Natural killer cell (primary cell): ENCODE measurements at regions not wholly inside any gene's neighbourhood (a gene's known extent, or its start where the extent isn't known, plus 50 kb on each side); places are given as distances from the start of the nearest gene placed in this dataset.
"Not testable (repeated sequence)": the region's sequence is repeated elsewhere in the genome, so short reads cannot be mapped to it uniquely, and the experiment has no call there.

Experiments
- ATAC-seq, 3 donors: fragments of 150-1000 bp in 2 of 3; fragments of 200-7000 bp in 1 of 3; cut with Tn5 transposase; 1 replicate in 1 of 3; 2 replicates in 2 of 3; pipeline ENCODE4 v1.10.0; 2021; ENCODE audit warnings: mild to moderate bottlenecking in 2 of 3, moderate library complexity in 2 of 3
- DNase-seq, 2 donors: peaks; one replicate each; pipeline versions ENCODE4 v3.0.0 to v3.0.0-alpha.2; 2013 to 2021; ENCODE audit warnings: mixed read lengths in 1 of 2
- H3K27ac ChIP-seq: one replicate; pipeline ENCODE4 v1.5.1; 2013; ENCODE audit warnings: mild to moderate bottlenecking, low read length
- H3K27me3 ChIP-seq: one replicate; pipeline ENCODE4 v1.6.1; 2013; ENCODE audit warnings: low read length; ENCODE audit not compliant: control insufficient read depth, insufficient read depth
- H3K36me3 ChIP-seq: one replicate; pipeline ENCODE4 v1.6.1; 2013; ENCODE audit warnings: low read length; ENCODE audit not compliant: control insufficient read depth, insufficient read depth
- H3K4me1 ChIP-seq: one replicate; pipeline ENCODE4 v1.6.1; 2013; ENCODE audit warnings: low read length; ENCODE audit not compliant: control insufficient read depth, insufficient read depth
- H3K4me3 ChIP-seq: one replicate; pipeline ENCODE4 v1.5.1; 2013; ENCODE audit warnings: low read length
- H3K9me3 ChIP-seq: one replicate; pipeline ENCODE4 v1.6.1; 2013; ENCODE audit warnings: low read length; ENCODE audit not compliant: control insufficient read depth, insufficient read depth
- H3K27ac Mint-ChIP-seq, 2 donors: one replicate each; pipeline ENCODE4 v1.8.0; 2022; ENCODE audit warnings: mild to moderate bottlenecking in 2 of 2, mixed read lengths in 2 of 2, moderate library complexity in 1 of 2
- H3K27me3 Mint-ChIP-seq, 2 donors: one replicate each; pipeline ENCODE4 v1.8.0; 2022; ENCODE audit warnings: low read depth in 2 of 2, mixed read lengths in 2 of 2
- H3K36me3 Mint-ChIP-seq: one replicate; pipeline ENCODE4 v1.8.0; 2022; ENCODE audit warnings: mixed read lengths
- H3K4me1 Mint-ChIP-seq, 2 donors: one replicate each; pipeline ENCODE4 v1.8.0; 2022; ENCODE audit warnings: mixed read lengths in 2 of 2
- H3K4me3 Mint-ChIP-seq: one replicate; pipeline ENCODE4 v1.8.0; 2022; ENCODE audit warnings: mild to moderate bottlenecking, moderate library complexity, mixed read lengths
- H3K9me3 Mint-ChIP-seq, 2 donors: one replicate each; pipeline ENCODE4 v1.8.0; 2022; ENCODE audit warnings: mixed read lengths in 2 of 2
- WGBS: methylation state at CpG from one replicate; pipeline ENCODE4 v1.1.7; 2013; ENCODE audit warnings: missing lambda C conversion rate; ENCODE audit not compliant: insufficient coverage; 5-methylcytosine and 5-hydroxymethylcytosine counted together
- intact Hi-C: fragments of 100-400 bp; cut with micrococcal nuclease; formaldehyde crosslinking; loops from one replicate; pipeline ENCODE4 v1.14.2; 2022
- TF ChIP-seq, protein P1 (sequence below): fragments of 200-600 bp; IDR thresholded peaks from one replicate; pipeline ENCODE4 v1.8.0; 2022; ENCODE audit warnings: antibody characterized with exemption

- no peaks in the 10 kb centered on the region for H3K9me3 Mint-ChIP-seq
- intact Hi-C loops: no loop called here
- H3K27ac Mint-ChIP-seq: no peak overlapping the region
- ATAC-seq: no peak
- Histone ChIP-seq H3K27me3 (no peaks in the 10 kb centered on the region), H3K36me3 (no peaks in the 10 kb centered on the region), H3K9me3 (no peaks in the 10 kb centered on the region), H3K4me1 (no peaks in the 10 kb centered on the region), H3K4me3 (no peak overlapping the region), H3K27ac (no peak overlapping the region)
- no peak for DNase-seq
- peaks cover 5 to 15% of the 10 kb centered on the region in 2 donors for H3K27me3 Mint-ChIP-seq
- 98% methylated on average over 2 of the region's 2 CpGs for WGBS
- no peaks in the 10 kb centered on the region for H3K4me1 Mint-ChIP-seq
- H3K4me3 Mint-ChIP-seq: no peak overlapping the region
- H3K36me3 Mint-ChIP-seq: no peaks in the 10 kb centered on the region
- TF ChIP-seq, protein P1, sequence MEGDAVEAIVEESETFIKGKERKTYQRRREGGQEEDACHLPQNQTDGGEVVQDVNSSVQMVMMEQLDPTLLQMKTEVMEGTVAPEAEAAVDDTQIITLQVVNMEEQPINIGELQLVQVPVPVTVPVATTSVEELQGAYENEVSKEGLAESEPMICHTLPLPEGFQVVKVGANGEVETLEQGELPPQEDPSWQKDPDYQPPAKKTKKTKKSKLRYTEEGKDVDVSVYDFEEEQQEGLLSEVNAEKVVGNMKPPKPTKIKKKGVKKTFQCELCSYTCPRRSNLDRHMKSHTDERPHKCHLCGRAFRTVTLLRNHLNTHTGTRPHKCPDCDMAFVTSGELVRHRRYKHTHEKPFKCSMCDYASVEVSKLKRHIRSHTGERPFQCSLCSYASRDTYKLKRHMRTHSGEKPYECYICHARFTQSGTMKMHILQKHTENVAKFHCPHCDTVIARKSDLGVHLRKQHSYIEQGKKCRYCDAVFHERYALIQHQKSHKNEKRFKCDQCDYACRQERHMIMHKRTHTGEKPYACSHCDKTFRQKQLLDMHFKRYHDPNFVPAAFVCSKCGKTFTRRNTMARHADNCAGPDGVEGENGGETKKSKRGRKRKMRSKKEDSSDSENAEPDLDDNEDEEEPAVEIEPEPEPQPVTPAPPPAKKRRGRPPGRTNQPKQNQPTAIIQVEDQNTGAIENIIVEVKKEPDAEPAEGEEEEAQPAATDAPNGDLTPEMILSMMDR: no peak
These were observed 276.0 kb downstream of the COG6 start for GRCh38 chr13:39931505-39931904.

- H3K36me3 ChIP-seq, DNase-seq, ATAC-seq, H3K4me1 ChIP-seq, H3K27me3 ChIP-seq, H3K27ac ChIP-seq, intact Hi-C loops, H3K4me3 ChIP-seq, H3K36me3 Mint-ChIP-seq, H3K4me1 Mint-ChIP-seq, H3K9me3 ChIP-seq, H3K4me3 Mint-ChIP-seq, H3K9me3 Mint-ChIP-seq, H3K27ac Mint-ChIP-seq: not testable (repeated sequence)
- H3K27me3 Mint-ChIP-seq: peaks cover 5 to 15% of the 10 kb centered on the region in 2 donors
- WGBS: 94% methylated on average over 2 of the region's 2 CpGs
These were observed 277.1 kb downstream of the COG6 start for GRCh38 chr13:39932514-39932913.

DNA sequence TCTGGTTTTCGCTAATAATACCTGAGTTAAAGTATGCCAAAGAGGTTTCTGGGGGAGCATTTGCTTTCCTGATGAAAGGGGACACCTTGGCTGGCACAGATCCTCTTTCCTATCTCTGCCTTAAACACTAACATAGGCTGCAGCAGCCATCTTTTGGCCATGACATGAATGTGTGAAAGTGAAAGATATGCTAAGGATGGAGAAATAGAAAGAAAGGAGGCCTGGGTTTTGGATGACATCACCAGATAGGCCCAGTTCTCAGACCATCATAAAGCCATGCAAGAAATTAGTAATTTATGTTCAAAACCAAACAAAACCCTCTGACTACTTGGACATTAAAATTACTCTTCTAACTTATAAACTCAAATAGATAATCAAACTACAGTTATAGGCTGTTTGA lies 279.7 kb downstream of the COG6 start:
- Histone ChIP-seq H3K36me3 (no peaks in the 10 kb centered on the region), H3K4me1 (no peaks in the 10 kb centered on the region), H3K9me3 (no peaks in the 10 kb centered on the region), H3K27ac (no peak overlapping the region), H3K27me3 (no peaks in the 10 kb centered on the region), H3K4me3 (no peak overlapping the region)
- H3K27me3 Mint-ChIP-seq: peaks cover 0 to 9% of the 10 kb centered on the region in 2 donors
- H3K4me1 Mint-ChIP-seq: no peaks in the 10 kb centered on the region
- intact Hi-C loops: no loop called here
- no CpG with 5 or more reads among the region's 1 CpG for WGBS
- H3K4me3 Mint-ChIP-seq: no peak overlapping the region
- DNase-seq (no peak), ATAC-seq (no peak)
- no peaks in the 10 kb centered on the region for H3K9me3 Mint-ChIP-seq
- TF ChIP-seq, protein P1: no peak
- H3K36me3 Mint-ChIP-seq: no peaks in the 10 kb centered on the region
- H3K27ac Mint-ChIP-seq: no peak overlapping the region

DNA sequence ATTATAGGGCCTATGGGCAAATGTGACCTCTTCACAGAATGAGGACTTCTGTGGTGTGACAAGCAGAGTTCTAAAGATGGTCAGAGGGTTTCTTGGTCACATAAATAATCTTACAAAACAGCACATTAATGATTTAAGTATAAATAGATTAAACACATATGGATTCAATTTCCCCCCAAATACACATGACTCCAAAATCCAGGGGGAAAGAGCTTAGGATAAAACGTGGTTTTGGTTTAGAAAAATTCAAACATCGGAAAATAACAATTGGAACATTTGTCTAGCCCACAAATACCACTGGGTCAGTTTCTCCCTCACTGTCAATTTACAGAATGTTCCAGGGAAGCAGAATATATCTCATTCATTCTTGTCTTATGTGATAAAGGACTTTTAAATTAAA lies 283.1 kb downstream of the COG6 start:
- H3K9me3 ChIP-seq: no peaks in the 10 kb centered on the region
- Mint-ChIP-seq H3K9me3 (no peaks in the 10 kb centered on the region), H3K27ac (no peak overlapping the region), H3K4me1 (peaks cover 0 to 6% of the 10 kb centered on the region in 2 donors), H3K4me3 (no peak overlapping the region), H3K36me3 (no peaks in the 10 kb centered on the region), H3K27me3 (peaks cover 0 to 3% of the 10 kb centered on the region in 2 donors)
- TF ChIP-seq, protein P1: no peak
- no peaks in the 10 kb centered on the region for H3K36me3 ChIP-seq
- no peaks in the 10 kb centered on the region for H3K27me3 ChIP-seq
- H3K4me1 ChIP-seq: no peaks in the 10 kb centered on the region
- ATAC-seq: no peak
- no peak overlapping the region for H3K27ac ChIP-seq
- DNase-seq: no peak
- WGBS: no CpG with 5 or more reads among the region's 2 CpGs
- H3K4me3 ChIP-seq: no peak overlapping the region
- intact Hi-C loops: no loop called here
